Lung (tissue), 11 donors: ENCODE measurements at regions not wholly inside any gene's neighbourhood (a gene's known extent, or its start where the extent isn't known, plus 50 kb on each side); places are given as distances from the start of the nearest gene placed in this dataset.
"Not testable (repeated sequence)": the region's sequence is repeated elsewhere in the genome, so short reads cannot be mapped to it uniquely, and the experiment has no call there.

ENCODE experiments used
- ATAC-seq: fragments of 200-7000 bp; cut with Tn5 transposase; one replicate; pipeline ENCODE4 v1.9.1; 2020; ENCODE audit warnings: moderate number of reproducible peaks; ENCODE audit not compliant: insufficient read depth, low FRiP score
- DNase-seq, 3 donors: peaks; one replicate each; pipeline ENCODE4 v3.0.0-alpha.2; 2013 to 2017
- H3K27ac ChIP-seq, 2 donors: one replicate each; pipeline ENCODE4 v1.5.1; 2013; ENCODE audit warnings: mild to moderate bottlenecking in 2 of 2, moderate library complexity in 2 of 2, control low read depth in 1 of 2, inconsistent platforms in 1 of 2, low read depth in 1 of 2, low read length in 1 of 2
- H3K27me3 ChIP-seq, 3 donors: one replicate each; pipeline ENCODE4 v1.5.1; 2013; ENCODE audit warnings: low read length in 2 of 3; ENCODE audit not compliant: control insufficient read depth in 3 of 3, insufficient read depth in 3 of 3
- H3K36me3 ChIP-seq, 4 donors: one replicate each; pipeline ENCODE4 v1.5.1; 2013; ENCODE audit warnings: low read length in 4 of 4, mild to moderate bottlenecking in 1 of 4, moderate library complexity in 1 of 4; ENCODE audit not compliant: control insufficient read depth in 4 of 4, insufficient read depth in 4 of 4
- H3K4me1 ChIP-seq, 5 donors: one replicate each; pipeline ENCODE4 v1.5.1; 2013; ENCODE audit warnings: low read length in 5 of 5, mild to moderate bottlenecking in 2 of 5, moderate library complexity in 1 of 5; ENCODE audit not compliant: control insufficient read depth in 5 of 5, insufficient read depth in 5 of 5
- H3K4me3 ChIP-seq: one replicate; pipeline ENCODE4 v1.5.1; 2013; ENCODE audit warnings: mild to moderate bottlenecking, control low read depth, moderate library complexity
- H3K9ac ChIP-seq, 2 donors: one replicate each; pipeline ENCODE4 v1.5.1; 2013; ENCODE audit warnings: low read length in 2 of 2, control low read depth in 1 of 2; ENCODE audit not compliant: insufficient read depth in 1 of 2
- H3K9me3 ChIP-seq, 4 donors: one replicate each; pipeline ENCODE4 v1.5.1; 2013; ENCODE audit warnings: low read length in 3 of 4, mild to moderate bottlenecking in 1 of 4, moderate library complexity in 1 of 4; ENCODE audit not compliant: control insufficient read depth in 4 of 4, insufficient read depth in 3 of 4
- WGBS, 2 donors: extraction: QIAGEN DNeasy Blood & Tissue Kit; methylation state at CpG; one replicate each; pipeline ENCODE4 v1.1.7; 2013; 5-methylcytosine and 5-hydroxymethylcytosine counted together
- TF ChIP-seq, protein P1 (sequence below): IDR thresholded peaks from 2 replicates; pipeline ENCODE4 v1.5.1; 2012; ENCODE audit warnings: mild to moderate bottlenecking; ENCODE audit errors: control extremely low read depth, extremely low read depth
- donor health status: control.
- donor health status: control.
- donor health status: Bipolar disorder and iron deficiency.
- donor health status: healthy.
- donor health status: DM: yes; HTN: yes; CAD: no.

DNA sequence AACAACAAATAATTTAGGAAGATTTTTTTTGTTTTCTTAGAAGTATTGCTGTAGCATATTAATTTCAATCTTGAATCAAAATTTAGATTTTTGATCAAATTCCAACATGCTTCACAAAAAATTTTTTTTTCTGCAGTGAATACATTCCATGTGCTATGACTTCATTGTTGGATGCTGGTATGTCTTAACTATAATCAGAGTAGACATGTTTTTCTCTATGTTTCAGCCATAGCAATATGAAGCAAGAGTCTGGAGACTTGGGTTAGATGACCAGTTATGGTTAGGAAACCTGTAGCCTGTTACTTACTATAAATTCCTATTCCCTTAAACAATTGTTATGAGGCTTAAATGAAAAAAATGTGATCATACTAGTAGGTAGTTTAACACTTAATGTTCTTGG is 176.1 kb upstream of the CHL1 start:
- Histone ChIP-seq H3K9ac (no peak overlapping the region), H3K36me3 (no peaks in the 10 kb centered on the region), H3K4me3 (no peak overlapping the region), H3K27me3 (no peaks in the 10 kb centered on the region), H3K4me1 (no peaks in the 10 kb centered on the region), H3K27ac (no peak overlapping the region), H3K9me3 (no peaks in the 10 kb centered on the region)
- ATAC-seq (no peak), DNase-seq (no peak)
- TF ChIP-seq, protein P1, sequence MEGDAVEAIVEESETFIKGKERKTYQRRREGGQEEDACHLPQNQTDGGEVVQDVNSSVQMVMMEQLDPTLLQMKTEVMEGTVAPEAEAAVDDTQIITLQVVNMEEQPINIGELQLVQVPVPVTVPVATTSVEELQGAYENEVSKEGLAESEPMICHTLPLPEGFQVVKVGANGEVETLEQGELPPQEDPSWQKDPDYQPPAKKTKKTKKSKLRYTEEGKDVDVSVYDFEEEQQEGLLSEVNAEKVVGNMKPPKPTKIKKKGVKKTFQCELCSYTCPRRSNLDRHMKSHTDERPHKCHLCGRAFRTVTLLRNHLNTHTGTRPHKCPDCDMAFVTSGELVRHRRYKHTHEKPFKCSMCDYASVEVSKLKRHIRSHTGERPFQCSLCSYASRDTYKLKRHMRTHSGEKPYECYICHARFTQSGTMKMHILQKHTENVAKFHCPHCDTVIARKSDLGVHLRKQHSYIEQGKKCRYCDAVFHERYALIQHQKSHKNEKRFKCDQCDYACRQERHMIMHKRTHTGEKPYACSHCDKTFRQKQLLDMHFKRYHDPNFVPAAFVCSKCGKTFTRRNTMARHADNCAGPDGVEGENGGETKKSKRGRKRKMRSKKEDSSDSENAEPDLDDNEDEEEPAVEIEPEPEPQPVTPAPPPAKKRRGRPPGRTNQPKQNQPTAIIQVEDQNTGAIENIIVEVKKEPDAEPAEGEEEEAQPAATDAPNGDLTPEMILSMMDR: no peak

DNA sequence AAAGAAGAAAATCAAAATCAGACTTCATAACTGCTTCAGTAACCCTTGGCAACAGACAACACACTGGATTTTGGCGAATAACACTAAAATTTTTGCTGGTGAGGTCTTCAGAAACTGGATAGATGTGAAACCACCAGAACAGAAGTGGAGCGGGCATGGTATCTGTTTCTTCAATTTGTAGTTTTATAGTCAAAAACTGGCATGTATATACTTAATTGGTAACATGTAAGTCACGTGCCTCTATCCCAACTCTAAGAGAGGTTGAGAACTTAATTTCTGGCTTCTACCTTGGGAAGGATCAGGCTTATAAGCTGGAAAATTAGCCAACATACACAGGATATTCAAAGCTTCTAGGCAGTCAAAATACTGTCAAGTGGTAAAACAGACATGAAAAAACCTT is 172.6 kb upstream of the CHL1 start:
- H3K36me3 ChIP-seq: no peaks in the 10 kb centered on the region
- H3K9ac ChIP-seq: no peak overlapping the region
- H3K9me3 ChIP-seq: no peaks in the 10 kb centered on the region
- H3K27me3 ChIP-seq: no peaks in the 10 kb centered on the region
- H3K4me3 ChIP-seq: no peak overlapping the region
- H3K4me1 ChIP-seq: no peaks in the 10 kb centered on the region
- DNase-seq (no peak), ATAC-seq (no peak)
- 61 to 72% methylated on average over 3 of the region's 3 CpGs for WGBS, 2 donors
- TF ChIP-seq, protein P1: no peak
- no peak overlapping the region for H3K27ac ChIP-seq

DNA sequence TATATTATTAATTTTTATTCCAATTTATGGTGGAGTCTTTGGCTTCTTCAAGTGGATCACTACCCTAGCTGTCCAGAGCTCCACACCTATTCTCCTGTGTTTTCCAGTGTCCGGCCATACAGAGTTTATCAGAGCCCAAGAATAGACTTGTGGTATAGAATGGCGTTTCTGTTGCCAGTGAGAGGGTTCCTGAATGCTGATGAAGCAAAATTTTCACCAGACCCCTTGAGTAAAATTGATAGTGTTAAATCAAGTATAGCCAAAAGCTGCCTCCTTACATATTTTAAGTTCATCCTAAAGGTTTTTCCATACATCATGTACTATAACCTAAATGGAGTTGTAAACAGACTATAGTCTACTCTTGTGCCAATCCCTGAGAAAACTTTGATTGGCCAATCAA is 171.5 kb upstream of the CHL1 start:
- ATAC-seq (no peak), DNase-seq (no peak)
- Histone ChIP-seq H3K4me1 (no peaks in the 10 kb centered on the region), H3K9me3 (no peaks in the 10 kb centered on the region), H3K36me3 (no peaks in the 10 kb centered on the region), H3K4me3 (no peak overlapping the region), H3K9ac (no peak overlapping the region), H3K27ac (no peak overlapping the region), H3K27me3 (no peaks in the 10 kb centered on the region)
- TF ChIP-seq, protein P1: no peak
- 70 to 83% methylated on average over 2 of the region's 2 CpGs for WGBS, 2 donors

DNA sequence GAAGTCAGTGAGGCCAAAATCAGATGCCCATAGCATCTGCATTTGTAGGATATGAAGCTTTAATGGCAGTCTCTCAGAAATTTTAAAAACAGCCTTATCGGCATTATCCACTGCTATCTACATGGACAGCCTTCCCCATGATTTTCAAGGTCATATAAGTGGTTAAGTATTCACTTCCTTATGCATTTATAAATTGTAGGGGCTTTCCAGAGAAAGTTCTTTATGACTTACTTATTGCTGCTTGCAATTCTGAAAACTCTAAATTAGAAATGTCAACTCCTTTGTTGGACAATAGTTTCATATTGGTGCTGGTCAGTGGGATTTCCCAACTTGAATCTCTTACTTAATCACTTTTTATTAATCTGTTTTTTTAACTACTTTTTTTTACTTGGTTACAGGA is 160.6 kb upstream of the CHL1 start:
- 70 to 85% methylated on average over 1 of the region's 1 CpG for WGBS, 2 donors
- DNase-seq, H3K4me1 ChIP-seq, ATAC-seq, H3K9ac ChIP-seq, H3K27ac ChIP-seq, H3K36me3 ChIP-seq, H3K4me3 ChIP-seq, H3K27me3 ChIP-seq, H3K9me3 ChIP-seq: not testable (repeated sequence)

DNA sequence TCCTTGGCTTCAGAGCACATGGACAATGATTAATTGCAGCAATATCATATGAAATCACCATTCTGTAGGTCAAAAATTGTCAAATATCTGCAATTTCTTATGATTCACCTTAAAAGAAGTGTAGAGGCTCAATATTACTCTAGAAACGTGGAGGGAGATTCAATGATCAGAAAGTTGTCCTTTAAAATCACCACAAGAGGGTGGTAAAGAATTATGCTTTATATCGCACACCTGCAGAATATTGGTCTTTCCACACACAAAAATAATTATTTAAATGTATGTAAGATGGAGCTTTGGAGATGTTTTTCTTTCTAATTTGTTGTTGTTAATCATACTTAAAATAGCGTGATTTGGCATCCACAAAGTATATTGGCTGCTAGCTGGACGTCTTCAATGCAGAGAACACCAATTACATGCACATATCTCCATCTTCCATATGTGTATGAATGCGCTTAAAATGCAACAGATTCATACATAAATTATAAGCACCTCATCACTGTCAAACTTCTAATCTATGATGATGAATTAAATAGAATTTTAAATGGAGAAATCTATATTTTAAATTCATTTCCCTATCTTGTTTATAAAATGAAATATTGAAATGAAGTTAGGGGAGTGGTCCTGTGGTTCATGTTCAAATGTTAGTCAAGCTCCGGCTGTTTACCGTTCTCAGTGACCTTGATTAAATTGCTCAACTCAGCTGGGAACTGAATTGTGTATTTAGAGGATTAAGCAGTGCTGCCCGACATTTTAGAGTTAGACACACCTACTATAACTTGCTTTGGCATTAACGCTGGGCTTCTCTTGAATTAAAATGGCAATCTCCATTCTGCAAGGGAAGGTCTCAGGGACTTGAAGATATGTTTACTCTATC is 153.5 kb upstream of the CHL1 start:
- not testable (repeated sequence) for H3K9me3 ChIP-seq, H3K9ac ChIP-seq, ATAC-seq, H3K27ac ChIP-seq, H3K36me3 ChIP-seq, H3K27me3 ChIP-seq, H3K4me1 ChIP-seq, H3K4me3 ChIP-seq
- 47 to 49% methylated on average over 9 of the region's 9 CpGs for WGBS, 2 donors
- DNase-seq: peak in 2 of 3 donors; percentile 33 to 41
